ENCODE measurements at regions not wholly inside any gene's neighbourhood (a gene's known extent, or its start where the extent isn't known, plus 50 kb on each side); places are given as distances from the start of the nearest gene placed in this dataset.

DNA sequence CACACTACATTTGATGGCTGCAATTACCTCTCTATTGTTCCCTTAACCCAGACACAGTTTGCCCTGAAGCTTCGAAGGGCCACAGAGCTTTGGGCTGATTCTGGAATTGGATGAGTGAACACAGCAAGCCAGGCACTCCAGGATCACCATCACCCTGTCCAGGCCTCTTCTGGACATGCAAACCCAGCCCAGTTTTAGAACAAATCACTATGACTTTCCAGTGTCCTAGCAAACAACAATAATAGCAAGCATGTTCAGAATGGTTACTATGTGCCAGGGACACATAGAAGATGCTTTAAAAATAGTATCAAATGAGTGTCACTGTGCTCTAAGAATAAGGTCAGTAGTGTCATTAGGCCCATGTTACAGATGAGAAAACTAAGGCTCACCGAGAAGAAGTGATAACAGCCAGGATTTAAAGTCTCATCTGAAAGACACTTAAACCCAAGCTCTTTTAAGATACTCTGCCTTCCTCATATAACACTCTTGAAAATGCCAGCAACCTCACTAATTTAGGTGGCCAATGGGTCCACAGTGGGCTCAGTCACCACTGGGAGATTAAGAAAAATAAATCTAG, 191.7 kb upstream of the STK17B start:
- no peak for DNase-seq

DNA sequence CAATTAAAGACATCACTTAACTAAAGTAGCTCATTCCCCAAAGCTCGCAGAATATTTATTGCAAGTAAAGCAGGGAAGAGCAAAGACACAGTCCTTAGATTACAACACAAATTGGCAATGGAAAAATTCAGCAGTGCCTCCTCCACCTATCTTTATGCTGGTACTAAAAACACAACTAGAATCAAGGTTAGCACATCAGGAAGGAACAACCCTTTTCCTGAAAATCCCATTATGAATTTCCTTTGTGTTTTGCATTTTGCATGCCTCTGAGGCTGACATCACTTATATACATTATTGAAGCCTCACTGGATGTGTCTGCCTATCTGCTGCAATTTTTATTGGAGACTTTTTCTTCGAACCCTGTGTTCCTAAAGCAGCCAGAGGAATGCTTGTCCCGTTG, 193.8 kb upstream of the STK17B start:
- no peak for DNase-seq

DNA sequence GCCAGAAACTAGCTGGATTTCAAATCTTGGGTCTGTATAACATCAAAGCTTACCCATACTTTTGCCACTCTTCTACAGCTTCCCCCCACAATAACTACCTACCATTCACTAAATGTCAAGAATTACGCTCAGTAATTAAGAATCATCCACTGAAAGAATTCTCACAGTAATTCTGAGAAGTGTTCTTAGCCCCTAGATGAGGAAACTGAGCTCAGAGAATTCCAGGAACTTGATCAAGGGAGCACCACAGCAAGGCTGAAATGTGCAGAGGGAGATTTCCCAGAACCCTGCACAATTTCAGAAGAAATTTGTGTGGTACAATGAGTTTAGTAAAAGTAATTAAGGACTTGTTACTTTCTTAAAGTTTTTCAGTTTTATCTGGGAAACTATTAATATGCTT, 194.5 kb upstream of the STK17B start:
- DNase-seq: no peak

DNA sequence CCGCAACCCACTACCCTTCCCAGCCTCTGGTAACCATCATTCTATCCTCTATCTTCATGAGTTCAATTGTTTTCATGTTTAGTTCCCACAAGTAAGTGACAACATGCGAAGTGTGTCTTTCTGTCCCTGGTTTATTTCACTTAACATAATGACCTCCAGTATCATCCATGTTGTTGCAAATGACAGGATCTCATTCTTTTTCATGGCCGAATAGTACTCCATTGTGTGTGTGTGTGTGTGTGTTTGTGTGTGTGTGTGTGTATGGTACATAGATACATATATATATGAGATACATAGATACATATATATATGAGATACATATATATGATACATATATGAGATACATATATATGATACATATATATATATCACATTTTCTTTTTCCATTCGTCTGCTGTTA, 196.3 kb upstream of the STK17B start:
- DNase-seq: no peak

DNA sequence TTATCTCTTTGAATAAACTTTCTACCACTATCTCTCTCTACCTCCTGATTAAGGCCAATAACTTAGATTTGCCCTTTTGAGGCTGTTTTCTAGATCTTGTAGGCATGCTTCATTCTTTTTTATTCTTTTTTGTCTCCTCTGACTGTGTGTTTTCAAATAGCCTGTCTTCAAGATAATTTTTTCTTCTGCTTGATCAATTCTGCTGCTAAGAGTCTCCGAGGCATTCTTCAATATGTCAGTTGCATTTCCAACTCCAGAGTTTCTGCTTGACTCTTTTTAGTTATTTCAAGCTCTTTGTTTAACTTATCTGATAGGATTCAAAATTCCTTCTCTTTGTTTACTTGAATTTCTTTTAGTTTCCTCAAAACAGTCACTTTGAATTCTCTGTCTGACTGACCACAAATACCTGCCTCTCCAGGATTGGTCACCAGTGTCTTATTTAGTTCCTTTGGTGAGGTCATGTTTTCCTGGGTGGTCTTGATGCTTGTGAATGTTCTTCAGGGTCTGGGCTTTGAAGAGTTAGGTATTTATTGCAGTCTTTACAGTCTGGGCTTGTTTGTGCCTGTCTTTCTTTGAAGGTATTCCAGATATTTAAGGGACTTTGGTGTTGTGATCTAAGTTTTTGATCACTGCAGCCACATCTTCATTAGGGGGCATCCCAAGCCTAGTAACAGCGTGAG, 197.3 kb upstream of the STK17B start:
- no peak for DNase-seq

DNA sequence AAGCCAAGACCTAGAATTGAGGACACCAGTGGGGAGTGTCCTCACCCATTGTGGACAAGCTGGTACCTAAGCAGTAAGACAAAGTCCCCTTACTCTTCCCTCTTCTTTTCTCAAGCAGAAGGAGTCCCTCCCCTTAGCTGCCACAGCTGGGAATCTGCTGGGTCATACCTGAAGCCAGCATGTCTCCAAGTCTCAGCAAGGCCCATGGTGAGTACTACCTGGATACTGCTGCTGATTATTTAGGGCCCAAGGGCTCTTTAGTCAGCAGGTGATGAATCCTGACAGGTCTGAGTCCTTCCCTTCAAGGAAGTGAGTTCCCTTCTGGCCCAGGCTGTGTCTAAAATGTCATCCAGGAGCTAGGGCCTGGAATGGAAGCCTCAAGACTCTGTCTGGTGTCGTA, 198.6 kb upstream of the STK17B start:
- no peak for DNase-seq

DNA sequence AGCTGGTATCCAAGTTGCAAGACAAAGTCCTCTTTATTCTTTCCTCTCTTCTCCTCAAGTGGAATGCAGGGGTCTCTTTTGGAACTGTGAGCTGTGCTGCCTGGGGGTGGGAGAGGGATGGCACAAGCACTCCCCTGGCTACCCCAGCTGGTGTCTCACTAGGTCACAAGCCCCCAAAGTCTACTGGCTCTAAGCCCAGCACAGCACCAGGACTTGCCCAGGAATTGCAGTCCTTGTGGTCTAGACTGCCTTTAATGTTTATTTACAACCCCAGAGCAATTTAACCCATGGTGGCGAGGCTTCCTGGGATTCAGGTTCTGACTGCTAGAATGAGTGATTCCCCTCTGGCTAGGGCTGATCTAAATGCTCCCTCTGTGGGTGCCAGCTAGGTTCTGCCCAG, 199.0 kb upstream of the STK17B start:
- no peak for DNase-seq

DNA sequence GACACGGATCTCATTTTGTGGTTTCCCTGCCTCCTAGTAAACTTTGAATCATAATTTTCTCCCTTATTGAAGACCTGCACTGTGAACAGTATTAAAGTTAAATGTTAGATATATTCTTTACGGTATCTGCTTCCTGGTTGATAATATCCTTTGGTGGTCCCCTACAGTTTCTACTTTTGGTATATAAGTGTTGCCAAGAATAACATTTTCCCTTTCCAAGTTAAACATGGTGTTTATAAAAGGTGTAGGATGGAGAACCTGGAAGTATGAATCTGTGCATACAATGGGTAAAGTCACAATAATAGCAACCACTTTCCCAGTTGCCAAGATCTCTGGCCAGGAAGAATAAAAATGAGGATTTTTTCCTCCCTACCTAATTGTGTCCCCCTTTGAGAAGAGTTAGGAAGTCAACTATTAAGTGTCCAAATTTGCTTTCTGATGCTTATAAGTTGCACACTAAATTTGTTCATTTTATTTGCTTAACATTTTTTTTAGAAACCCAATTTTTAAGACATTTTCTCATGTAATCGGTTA, 201.0 kb upstream of the STK17B start:
- no peak for DNase-seq

DNA sequence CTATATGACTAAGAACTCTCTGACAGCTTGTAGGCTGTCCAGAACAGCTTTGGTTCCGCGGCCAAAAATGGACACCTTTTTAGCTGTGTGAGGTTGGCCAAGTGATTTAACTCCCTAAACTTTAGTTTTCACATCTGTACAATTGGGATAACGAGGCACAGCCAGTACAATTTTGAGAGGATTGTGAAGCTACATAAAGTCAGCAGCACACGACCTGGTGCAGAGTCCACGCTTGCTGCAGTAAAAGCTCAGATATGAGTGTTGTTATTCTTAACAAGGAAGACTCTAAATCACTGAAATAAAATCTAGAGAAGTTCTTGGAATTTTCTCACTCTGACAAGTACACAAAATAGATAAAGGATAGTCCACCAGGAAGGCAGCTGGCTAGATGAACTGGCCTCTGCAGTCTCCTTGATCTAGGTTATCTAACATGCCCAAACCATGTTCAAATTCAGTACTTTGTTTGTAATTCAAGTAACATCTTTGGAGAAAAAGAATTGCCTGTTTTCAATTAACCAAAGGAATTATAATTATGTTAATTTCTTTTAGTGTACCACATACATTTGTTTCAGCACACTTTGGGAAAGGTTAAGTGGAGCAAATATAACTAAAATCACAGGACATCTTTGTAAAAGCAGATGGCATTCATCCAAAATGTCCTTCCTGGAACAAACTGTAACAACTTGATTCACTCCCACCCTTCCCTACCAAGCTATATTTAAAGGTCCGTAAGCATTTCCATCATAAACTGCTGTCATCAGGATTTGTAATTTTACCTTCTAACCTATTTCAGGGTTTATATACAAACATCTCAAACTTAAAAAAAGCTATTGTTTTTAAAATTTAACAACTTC, 201.7 kb upstream of the STK17B start:
- no peak for DNase-seq

DNA sequence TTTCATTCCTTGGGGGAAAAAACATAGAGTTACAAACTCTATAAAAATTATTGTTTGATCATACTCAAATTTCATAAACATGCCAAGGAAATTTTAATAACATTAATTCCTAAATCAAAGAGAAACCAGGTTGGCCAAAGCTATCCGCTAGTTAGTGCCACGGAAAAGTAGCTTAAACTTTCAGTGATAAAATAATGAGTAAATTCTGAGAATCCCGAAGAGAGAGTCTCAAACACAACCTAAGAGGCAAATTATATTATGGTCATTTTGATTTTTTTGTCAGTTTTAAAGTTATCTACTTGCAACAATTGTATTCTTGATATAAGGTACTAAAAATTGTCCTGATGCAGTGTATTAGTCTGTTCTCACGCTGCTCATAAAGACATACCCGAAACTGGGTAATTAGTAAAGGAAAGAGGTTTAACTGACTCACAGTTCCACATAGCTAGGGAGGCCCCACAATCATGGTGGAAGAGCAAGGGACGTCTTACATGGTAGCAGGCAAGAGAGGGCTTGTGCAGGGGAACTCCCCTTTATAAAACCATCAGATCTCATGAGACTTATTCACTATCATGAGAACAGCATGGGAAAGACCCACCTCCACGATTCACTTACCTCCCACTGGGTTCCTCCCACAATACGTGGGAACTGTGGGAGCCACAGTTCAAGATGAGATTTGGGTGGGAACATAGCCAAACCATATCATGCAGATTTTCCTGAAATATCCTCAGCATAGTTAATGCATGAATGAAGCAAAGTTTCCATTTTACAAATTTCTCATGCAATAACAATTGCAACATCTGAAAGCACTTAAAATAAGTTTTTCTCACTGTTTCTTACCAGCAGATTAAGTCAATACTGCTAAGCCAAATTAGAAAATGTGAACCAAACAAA, 205.9 kb upstream of the STK17B start:
- no peak for DNase-seq

DNA sequence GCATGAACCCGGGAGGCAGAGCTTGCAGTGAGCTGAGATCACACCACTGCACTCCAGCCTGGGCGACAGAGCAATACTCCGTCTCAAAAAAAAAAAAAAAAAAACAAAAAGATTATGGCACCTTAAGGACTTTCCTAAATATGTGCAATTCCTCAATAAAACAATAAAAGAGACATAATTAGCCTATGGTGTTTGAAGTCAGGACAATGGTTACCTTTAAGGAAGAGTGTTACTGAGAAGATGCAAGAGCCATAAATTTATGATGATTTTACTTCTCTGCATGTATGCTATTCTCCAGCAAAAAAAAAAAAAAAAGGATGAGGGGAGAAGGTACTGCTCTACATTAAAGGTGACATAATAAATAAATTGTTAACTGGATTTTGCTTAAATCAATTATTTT, 208.2 kb upstream of the STK17B start:
- no peak for DNase-seq

DNA sequence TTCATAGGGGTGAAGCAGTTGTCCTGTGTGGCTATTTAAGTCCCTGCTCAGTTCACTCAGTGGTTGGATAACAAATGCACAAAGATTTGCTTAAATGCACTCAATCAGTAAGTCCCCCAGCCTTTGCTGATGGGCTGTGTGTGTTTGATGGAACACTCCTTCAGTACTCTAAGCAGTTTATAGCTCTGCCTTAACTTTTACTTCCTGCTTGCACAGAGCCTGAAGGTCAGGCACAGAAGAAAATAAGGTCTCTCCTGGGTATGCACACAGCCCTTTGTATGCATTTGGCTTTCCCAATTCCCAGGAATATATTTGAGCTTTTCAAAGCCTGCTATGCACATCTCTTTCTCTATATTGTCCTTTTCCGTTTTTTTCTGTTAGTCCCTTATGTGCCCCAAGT, 208.7 kb upstream of the STK17B start:
- no peak for DNase-seq

DNA sequence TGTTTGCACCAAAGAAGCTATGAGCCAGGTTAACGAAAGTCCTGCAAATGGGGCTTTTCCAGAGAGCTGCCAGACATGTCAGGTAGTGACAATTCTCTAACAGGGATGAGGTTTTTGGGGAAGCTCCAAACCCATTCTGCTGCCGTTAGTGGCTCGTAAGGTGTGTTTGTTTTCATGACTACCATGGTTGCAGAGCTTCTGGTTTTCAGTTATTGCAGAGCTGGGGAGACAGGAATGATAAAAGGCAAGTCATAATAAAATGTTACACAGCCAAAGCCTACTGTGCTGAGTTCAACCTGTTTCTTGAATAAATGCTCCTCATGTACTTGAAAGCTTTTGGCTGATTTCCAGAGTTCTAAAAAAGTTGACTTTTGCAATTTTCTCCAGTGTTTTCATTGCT, 209.2 kb upstream of the STK17B start:
- DNase-seq: no peak

DNA sequence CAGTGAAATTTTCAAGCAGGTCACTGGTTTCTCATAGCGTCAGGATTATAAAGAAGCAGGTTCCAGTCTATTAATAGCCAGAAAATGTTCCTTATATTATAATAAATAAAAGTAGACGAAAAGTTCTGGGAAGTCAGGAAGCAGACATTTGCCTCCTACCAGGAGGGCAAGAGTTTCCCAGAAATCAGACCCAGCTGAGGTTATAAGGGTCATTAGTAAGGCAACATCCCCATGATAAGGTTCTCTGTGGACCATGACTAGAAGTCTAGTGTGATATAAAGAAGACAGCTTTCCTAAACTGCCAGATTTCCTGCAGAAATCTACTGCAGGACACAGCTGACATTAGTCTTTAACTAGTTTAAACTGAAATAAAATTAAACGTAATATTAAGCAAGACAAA, 210.1 kb upstream of the STK17B start:
- no peak for DNase-seq

DNA sequence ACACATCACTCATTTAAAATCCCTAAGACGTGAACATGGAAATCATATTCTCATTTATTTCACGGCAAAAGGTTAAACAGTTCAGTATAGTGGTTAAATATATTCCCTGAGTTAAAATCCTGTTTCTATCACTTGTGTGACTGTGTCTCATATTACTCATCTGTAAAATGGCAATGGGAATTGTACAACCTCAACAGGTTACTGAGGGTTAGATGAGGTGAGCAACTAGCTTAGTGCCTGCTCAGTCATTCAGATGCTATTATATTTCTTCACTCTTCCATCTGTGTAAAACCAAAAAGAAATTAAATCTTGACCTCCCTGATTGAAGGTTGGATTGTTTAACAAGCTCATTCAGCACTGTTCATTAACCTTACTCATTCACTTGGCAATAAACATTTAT, 212.4 kb upstream of the STK17B start:
- DNase-seq: no peak

DNA sequence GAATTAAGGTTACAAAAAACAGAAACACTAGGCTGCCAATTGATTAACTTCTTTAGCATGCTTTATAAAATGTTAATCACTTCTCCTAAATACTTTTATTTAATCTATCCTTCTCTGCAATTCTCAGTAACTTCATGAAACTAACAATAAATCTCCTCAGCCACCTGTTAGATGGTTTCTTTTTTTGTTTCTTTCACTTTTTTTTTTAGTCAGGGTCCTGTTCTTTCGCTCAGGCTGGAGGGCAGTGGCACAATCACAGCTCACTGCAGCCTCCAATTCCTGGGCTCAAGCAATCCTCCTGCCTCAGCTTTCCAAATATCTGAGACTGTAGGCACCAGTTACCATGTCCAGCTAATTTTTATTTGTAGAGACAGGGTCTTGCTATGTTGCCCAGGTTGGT, 213.4 kb upstream of the STK17B start:
- DNase-seq: no peak

DNA sequence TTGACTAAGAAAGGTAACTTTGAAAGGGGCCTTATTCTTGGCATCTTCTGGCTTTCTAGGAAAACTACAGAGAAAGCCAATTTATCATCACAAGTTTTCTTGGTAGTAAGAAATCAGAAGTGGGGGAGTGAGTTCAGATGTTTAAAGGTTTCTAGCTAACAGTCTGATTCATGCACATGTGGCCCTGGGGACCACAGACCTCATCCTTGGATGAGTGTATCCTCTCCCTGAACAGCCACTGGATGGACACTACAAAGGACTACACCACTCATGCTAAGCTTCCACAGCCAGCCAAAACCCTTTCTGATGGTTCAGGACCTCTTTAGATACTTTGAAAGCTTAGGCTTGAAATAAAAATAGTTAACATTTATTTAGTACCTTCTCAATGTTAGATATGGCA, 218.3 kb upstream of the STK17B start:
- no peak for DNase-seq

DNA sequence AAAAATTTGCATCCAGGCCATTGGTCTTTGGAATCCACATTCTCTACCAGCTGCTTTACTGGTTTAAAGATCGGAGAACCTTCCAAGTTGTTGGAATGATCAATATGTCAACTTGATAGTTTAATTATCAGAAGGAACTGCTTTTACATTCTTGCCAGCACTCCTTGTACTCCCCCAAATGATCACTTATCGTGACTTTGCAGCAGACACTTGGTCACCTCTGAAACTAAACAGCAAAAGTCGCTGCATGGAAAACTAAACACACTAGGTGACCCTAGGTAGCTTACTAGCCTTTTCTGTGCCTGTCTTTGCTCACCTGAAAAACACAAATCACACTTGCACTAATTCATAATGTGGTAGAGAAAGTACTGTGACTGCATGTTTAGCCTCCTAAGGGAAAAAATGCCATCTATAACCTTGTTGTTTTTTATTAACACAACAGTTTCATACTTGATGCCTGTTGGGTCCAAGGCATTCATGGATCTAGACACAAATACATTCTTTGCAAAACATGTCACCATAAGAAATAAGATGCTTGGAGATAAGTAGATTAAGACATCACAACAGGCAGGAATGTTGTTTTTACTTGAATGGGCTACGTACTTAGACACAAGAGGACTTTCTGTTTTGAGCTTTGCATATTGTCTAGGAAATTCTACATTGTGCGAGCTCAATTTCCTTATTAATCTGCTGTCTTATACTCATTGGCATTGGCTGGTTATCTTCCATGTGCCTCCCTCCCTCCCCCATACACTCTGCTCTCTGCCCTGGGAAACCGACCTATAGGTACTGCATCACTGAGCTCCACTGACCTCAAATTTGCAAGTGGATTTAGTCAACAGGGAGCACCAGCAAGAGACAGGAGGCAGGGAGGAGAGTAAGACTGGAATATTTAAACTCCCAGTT, 219.1 kb upstream of the STK17B start:
- DNase-seq: no peak

DNA sequence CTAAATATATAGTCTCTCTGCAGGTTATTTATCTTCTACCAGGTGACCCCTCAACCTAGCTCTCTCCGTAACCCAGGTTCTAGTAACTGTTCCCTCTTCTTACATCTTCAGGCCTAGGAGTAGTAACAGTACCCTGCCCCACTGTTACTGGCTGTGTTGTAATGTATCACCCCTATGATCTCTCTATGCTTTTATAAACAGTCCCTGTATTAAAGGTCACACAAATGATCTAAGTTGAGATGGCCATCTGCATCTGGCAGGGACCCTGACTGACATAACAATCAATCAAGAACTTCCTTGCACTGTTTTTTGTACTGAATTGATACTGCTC, 219.7 kb upstream of the STK17B start:
- no peak for DNase-seq

DNA sequence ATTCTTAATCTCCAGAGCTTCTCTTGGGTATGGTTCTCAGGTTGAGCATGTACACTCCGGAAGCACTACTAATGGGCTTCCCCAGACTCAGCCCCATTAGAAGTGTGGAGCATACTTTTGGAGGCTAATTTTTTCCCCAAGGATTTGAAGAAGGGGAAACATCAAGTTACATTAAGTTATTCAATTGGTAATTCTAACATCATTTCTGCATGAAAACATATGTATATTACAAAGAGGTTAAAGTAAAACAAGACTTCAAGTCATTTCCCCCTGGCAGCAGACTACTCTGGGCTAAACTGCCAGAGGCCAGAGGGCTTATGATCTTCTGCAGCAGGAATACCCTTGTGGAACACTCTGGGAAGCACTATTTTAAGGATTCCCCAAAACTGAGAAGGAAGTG, 227.7 kb upstream of the STK17B start:
- DNase-seq: no peak

DNA sequence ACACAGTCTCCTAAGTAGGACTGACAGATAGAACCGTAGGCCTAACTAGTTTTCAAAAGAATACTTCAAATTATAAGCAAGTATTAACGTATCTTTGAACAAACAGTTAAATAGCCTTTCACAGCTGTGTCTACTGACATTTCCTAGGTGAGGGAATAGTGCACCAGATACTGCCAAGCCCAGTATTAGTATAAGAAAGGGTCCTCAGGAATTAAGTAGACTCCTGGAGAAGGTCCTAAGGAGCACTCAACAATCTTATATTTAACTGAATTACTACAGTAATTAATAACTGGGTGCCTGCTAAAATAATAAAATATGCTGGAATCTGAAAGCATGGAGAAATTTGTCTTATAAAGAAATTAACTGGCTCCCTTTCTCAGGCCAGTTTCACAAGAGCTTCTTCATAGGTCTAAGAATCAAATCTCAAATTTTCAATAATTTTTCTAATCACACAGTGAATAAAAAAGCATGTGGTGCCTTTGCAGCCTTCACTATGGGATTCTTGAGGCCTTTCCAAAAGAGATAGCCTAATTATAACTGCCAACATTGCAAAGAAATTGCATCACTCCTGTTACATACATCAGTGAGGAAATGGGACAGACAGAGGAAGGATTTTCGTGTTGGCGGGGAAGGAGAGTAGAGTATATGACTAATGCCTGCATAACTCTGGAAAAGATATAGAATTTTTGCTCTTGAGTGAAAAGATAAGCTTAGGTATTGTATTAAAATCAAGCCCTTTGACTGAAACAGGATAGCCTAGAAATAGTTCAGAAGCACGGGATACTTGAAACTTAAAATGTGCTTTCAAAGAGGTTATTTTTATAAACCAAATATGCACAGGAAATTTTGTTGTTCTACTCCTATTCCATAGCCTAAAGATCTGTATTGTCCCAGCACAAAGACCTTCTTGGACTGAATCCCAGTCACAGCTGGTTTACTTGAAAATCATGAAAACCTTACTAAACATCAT, 228.6 kb upstream of the STK17B start:
- no peak for DNase-seq

All from RPMI8226 (cell line).